ENCODE measurements at regions not wholly inside any gene's neighbourhood (a gene's known extent, or its start where the extent isn't known, plus 50 kb on each side); places are given as distances from the start of the nearest gene placed in this dataset.
A peak's percentile ranks its signal among the peaks of the same experiment; 100 is the strongest.

- DNase-seq (ENCODE audit: low spot score in 2 of 2): no peak
- H3K4me1 ChIP-seq: no peaks in the 10 kb centered on the region
- no peak overlapping the region for H3K27ac ChIP-seq
- no peaks in the 10 kb centered on the region for H3K36me3 ChIP-seq
- H3K4me3 ChIP-seq: no peak overlapping the region
- H3K9me3 ChIP-seq: no peaks in the 10 kb centered on the region
- intact Hi-C loops (cut with DNase I; ENCODE audit: low total_unique reads): no loop called here
- no peaks in the 10 kb centered on the region for H3K27me3 ChIP-seq
- TF ChIP-seq POLR2AphosphoS5 (IDR thresholded peaks at IDR 0.05): no peak
- no peak for TF ChIP-seq POLR2A (IDR thresholded peaks at IDR 0.05)
- no peak for TF ChIP-seq CTCF (IDR thresholded peaks at IDR 0.05)
Measured at GRCh38 chr12:9372202-9372601, 164.0 kb upstream of the PZP start.

GRCh38 chr12:9367828-9368227 is 159.6 kb upstream of the PZP start:
- no peak overlapping the region for H3K27ac ChIP-seq
- H3K36me3 ChIP-seq: no peaks in the 10 kb centered on the region
- TF ChIP-seq CTCF (IDR thresholded peaks at IDR 0.05) (no peak), POLR2AphosphoS5 (IDR thresholded peaks at IDR 0.05) (no peak), POLR2A (IDR thresholded peaks at IDR 0.05) (no peak)
- no peaks in the 10 kb centered on the region for H3K27me3 ChIP-seq
- H3K4me1 ChIP-seq: no peaks in the 10 kb centered on the region
- intact Hi-C loops (cut with DNase I; ENCODE audit: low total_unique reads): no loop called here
- H3K9me3 ChIP-seq: no peaks in the 10 kb centered on the region
- DNase-seq (ENCODE audit: low spot score in 2 of 2): no peak
- H3K4me3 ChIP-seq: no peak overlapping the region

- no peak for TF ChIP-seq CTCF (IDR thresholded peaks at IDR 0.05)
Measured at GRCh38 chr12:9367201-9367600, 159.0 kb upstream of the PZP start.

GRCh38 chr12:9365296-9365695 is 157.1 kb upstream of the PZP start:
- no peaks in the 10 kb centered on the region for H3K27me3 ChIP-seq
- no peaks in the 10 kb centered on the region for H3K36me3 ChIP-seq
- H3K4me3 ChIP-seq: no peak overlapping the region
- no peak for DNase-seq (ENCODE audit: low spot score in 2 of 2)
- H3K9me3 ChIP-seq: no peaks in the 10 kb centered on the region
- intact Hi-C loops (cut with DNase I; ENCODE audit: low total_unique reads): no loop called here
- H3K27ac ChIP-seq: no peak overlapping the region
- no peak for TF ChIP-seq CTCF (IDR thresholded peaks at IDR 0.05)
- TF ChIP-seq POLR2A (IDR thresholded peaks at IDR 0.05): no peak
- TF ChIP-seq POLR2AphosphoS5 (IDR thresholded peaks at IDR 0.05): no peak
- H3K4me1 ChIP-seq: no peaks in the 10 kb centered on the region

More at GRCh38 chr12:9367201-9367600, 159.0 kb upstream of the PZP start:
- Histone ChIP-seq H3K9me3 (no peaks in the 10 kb centered on the region), H3K27me3 (no peaks in the 10 kb centered on the region), H3K4me3 (no peak overlapping the region), H3K27ac (no peak overlapping the region), H3K4me1 (no peaks in the 10 kb centered on the region), H3K36me3 (no peaks in the 10 kb centered on the region)
- intact Hi-C loops (cut with DNase I; ENCODE audit: low total_unique reads): no loop called here
- DNase-seq (ENCODE audit: low spot score in 2 of 2): no peak

- TF ChIP-seq POLR2A (IDR thresholded peaks at IDR 0.05) (no peak), CTCF (IDR thresholded peaks at IDR 0.05) (no peak), POLR2AphosphoS5 (IDR thresholded peaks at IDR 0.05) (no peak)
- Histone ChIP-seq H3K27me3 (no peaks in the 10 kb centered on the region), H3K4me3 (peak overlapping the region in 1 of 3 donors; percentile 13), H3K27ac (no peak overlapping the region), H3K36me3 (no peaks in the 10 kb centered on the region), H3K9me3 (no peaks in the 10 kb centered on the region), H3K4me1 (no peaks in the 10 kb centered on the region)
- intact Hi-C loops (cut with DNase I; ENCODE audit: low total_unique reads): no loop called here
- DNase-seq (ENCODE audit: low spot score in 2 of 2): no peak
Measured at GRCh38 chr12:9364224-9365176, 156.3 kb upstream of the PZP start.
